ENCODE measurements at regions not wholly inside any gene's neighbourhood (a gene's known extent, or its start where the extent isn't known, plus 50 kb on each side); places are given as distances from the start of the nearest gene placed in this dataset.

GRCh38 chr15:61798631-61799030 is 261.6 kb downstream of the VPS13C start (continued):
- no peak for TF ChIP-seq PRDM15 (CRISPR knock-in tag; IDR thresholded peaks at IDR 0.05)

- ChIA-PET POLR2A (no interaction called here), CTCF (no interaction called here)
Observed at GRCh38 chr15:61796056-61796455, 264.2 kb downstream of the VPS13C start.

GRCh38 chr15:61794881-61795280 is 265.4 kb downstream of the VPS13C start:
- H3K4me3 Mint-ChIP-seq: no peak overlapping the region
- POLR2A ChIA-PET: no interaction called here
- H3K36me3 Mint-ChIP-seq: no peaks in the 10 kb centered on the region
- no peak overlapping the region for H3K27ac Mint-ChIP-seq
- CTCF ChIA-PET: no interaction called here
- H3K27me3 Mint-ChIP-seq (ENCODE audit: low read depth): no peaks in the 10 kb centered on the region
- no peak for DNase-seq (ENCODE audit: low spot score)
- no peaks in the 10 kb centered on the region for H3K4me1 Mint-ChIP-seq
- H3K9me3 Mint-ChIP-seq: peaks cover 3% of the 10 kb centered on the region
- ATAC-seq: no peak
- TF ChIP-seq ZSCAN18 (CRISPR knock-in tag; IDR thresholded peaks at IDR 0.05): no peak
- no peak for TF ChIP-seq ZNF138 (CRISPR knock-in tag; conservative IDR thresholded peaks at IDR 0.05)
- no peak for TF ChIP-seq FOXP4 (CRISPR knock-in tag; IDR thresholded peaks at IDR 0.05)
- TF ChIP-seq MLX (CRISPR knock-in tag; IDR thresholded peaks at IDR 0.05): no peak
- no peak for TF ChIP-seq TCF7 (CRISPR knock-in tag; IDR thresholded peaks at IDR 0.05; ENCODE audit: low read depth)
- no peak for TF ChIP-seq FOXP1 (CRISPR knock-in tag; IDR thresholded peaks at IDR 0.05; ENCODE audit: borderline replicate concordance)
- TF ChIP-seq IRF1 (CRISPR knock-in tag; IDR thresholded peaks at IDR 0.05): no peak
- no peak for TF ChIP-seq ZNF532 (CRISPR knock-in tag; IDR thresholded peaks at IDR 0.05; ENCODE audit: borderline replicate concordance)
- no peak for TF ChIP-seq CBFB (CRISPR knock-in tag; IDR thresholded peaks at IDR 0.05; ENCODE audit: low read depth)
- no peak for TF ChIP-seq HMGXB4 (CRISPR knock-in tag; IDR thresholded peaks at IDR 0.05)

More at GRCh38 chr15:61796056-61796455, 264.2 kb downstream of the VPS13C start:
- Mint-ChIP-seq H3K27ac (no peak overlapping the region), H3K36me3 (no peaks in the 10 kb centered on the region), H3K4me1 (no peaks in the 10 kb centered on the region), H3K27me3 (ENCODE audit: low read depth) (no peaks in the 10 kb centered on the region), H3K4me3 (no peak overlapping the region), H3K9me3 (no peaks in the 10 kb centered on the region)
- ATAC-seq (no peak), DNase-seq (ENCODE audit: low spot score) (no peak)
- no peak for TF ChIP-seq OVOL2 (CRISPR knock-in tag; IDR thresholded peaks at IDR 0.05; ENCODE audit: borderline replicate concordance)
- TF ChIP-seq NR2C2 (CRISPR knock-in tag; IDR thresholded peaks at IDR 0.05): no peak
- TF ChIP-seq ELF4 (CRISPR knock-in tag; IDR thresholded peaks at IDR 0.05; ENCODE audit: low read depth): no peak
- TF ChIP-seq GABPB1 (CRISPR knock-in tag; IDR thresholded peaks at IDR 0.05): no peak
- TF ChIP-seq CREB1 (CRISPR knock-in tag; IDR thresholded peaks at IDR 0.05): no peak
- no peak for TF ChIP-seq SP1 (CRISPR knock-in tag; conservative IDR thresholded peaks at IDR 0.05)
- TF ChIP-seq ZBTB43 (CRISPR knock-in tag; IDR thresholded peaks at IDR 0.05): no peak
- no peak for TF ChIP-seq NFATC4 (CRISPR knock-in tag; IDR thresholded peaks at IDR 0.05)

Measured in WTC11 (cell line).